Parathyroid adenoma (tissue), 2 donors: ENCODE measurements at regions not wholly inside any gene's neighbourhood (a gene's known extent, or its start where the extent isn't known, plus 50 kb on each side); places are given as distances from the start of the nearest gene placed in this dataset.

ENCODE experiments used
- H2AFZ ChIP-seq: fragments of 300-600 bp; sonication (generic); one replicate; pipeline ENCODE4 v1.7.0; 2017; ENCODE audit warnings: antibody characterized with exemption, mild to moderate bottlenecking
- H3K27ac ChIP-seq: fragments of 300-600 bp; sonication (generic); one replicate; pipeline ENCODE4 v1.7.0; 2017
- H3K27me3 ChIP-seq: fragments of 300-600 bp; sonication (generic); one replicate; pipeline ENCODE4 v1.7.0; 2017; ENCODE audit warnings: low read length; ENCODE audit not compliant: control insufficient read depth, insufficient read depth
- H3K36me3 ChIP-seq: fragments of 300-600 bp; sonication (generic); one replicate; pipeline ENCODE4 v1.7.0; 2017; ENCODE audit warnings: low read length; ENCODE audit not compliant: control insufficient read depth, insufficient read depth
- H3K4me1 ChIP-seq: fragments of 300-600 bp; sonication (generic); one replicate; pipeline ENCODE4 v1.7.0; 2017; ENCODE audit warnings: control low read depth
- H3K4me2 ChIP-seq: fragments of 300-600 bp; sonication (generic); one replicate; pipeline ENCODE4 v1.7.0; 2017; ENCODE audit warnings: low read length
- H3K4me3 ChIP-seq: fragments of 300-600 bp; sonication (generic); one replicate; pipeline ENCODE4 v1.7.0; 2017; ENCODE audit warnings: low read depth, low read length
- H3K79me2 ChIP-seq: fragments of 300-600 bp; sonication (generic); one replicate; pipeline ENCODE4 v1.7.0; 2017; ENCODE audit warnings: control low read depth
- H3K9ac ChIP-seq: fragments of 300-600 bp; sonication (generic); one replicate; pipeline ENCODE4 v1.7.0; 2017; ENCODE audit warnings: mild to moderate bottlenecking
- H3K9me3 ChIP-seq: fragments of 300-600 bp; sonication (generic); one replicate; pipeline ENCODE4 v1.7.0; 2017; ENCODE audit warnings: low read length; ENCODE audit not compliant: control insufficient read depth
- TF ChIP-seq, protein P1 (sequence below): fragments of 300-600 bp; sonication (generic); IDR thresholded peaks from one replicate; pipeline ENCODE4 v1.7.0; 2017; ENCODE audit warnings: antibody characterized with exemption, mild to moderate bottlenecking
- donor health status: primary hyperparathyroidism.

DNA sequence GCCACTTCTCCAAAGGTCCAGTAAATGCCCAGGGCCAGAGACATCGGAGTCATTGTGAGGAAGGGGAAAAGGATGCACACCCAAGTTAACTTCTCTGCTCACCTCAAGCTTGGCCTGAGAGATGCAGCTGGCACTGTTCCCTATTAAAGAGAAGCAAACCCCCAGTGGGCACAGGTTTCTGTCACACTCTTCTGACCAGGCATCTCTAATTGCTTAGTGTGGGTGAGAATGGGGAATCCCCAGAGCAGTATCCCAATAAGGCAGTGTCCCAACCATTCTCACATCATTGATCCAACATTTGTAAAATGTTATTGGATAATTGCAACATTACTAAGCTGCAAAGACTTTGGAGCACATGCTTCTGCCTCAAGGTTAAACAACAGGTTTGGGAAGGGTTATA is 232.3 kb downstream of the ADGRG6 start:
- no peaks in the 10 kb centered on the region for H3K27me3 ChIP-seq
- TF ChIP-seq, protein P1, sequence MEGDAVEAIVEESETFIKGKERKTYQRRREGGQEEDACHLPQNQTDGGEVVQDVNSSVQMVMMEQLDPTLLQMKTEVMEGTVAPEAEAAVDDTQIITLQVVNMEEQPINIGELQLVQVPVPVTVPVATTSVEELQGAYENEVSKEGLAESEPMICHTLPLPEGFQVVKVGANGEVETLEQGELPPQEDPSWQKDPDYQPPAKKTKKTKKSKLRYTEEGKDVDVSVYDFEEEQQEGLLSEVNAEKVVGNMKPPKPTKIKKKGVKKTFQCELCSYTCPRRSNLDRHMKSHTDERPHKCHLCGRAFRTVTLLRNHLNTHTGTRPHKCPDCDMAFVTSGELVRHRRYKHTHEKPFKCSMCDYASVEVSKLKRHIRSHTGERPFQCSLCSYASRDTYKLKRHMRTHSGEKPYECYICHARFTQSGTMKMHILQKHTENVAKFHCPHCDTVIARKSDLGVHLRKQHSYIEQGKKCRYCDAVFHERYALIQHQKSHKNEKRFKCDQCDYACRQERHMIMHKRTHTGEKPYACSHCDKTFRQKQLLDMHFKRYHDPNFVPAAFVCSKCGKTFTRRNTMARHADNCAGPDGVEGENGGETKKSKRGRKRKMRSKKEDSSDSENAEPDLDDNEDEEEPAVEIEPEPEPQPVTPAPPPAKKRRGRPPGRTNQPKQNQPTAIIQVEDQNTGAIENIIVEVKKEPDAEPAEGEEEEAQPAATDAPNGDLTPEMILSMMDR, result no peak
- H3K4me1 ChIP-seq, result no peaks in the 10 kb centered on the region
- H2AFZ ChIP-seq, result no peak overlapping the region
- H3K9me3 ChIP-seq, result no peaks in the 10 kb centered on the region
- H3K79me2 ChIP-seq, result no peaks in the 10 kb centered on the region
- H3K4me3 ChIP-seq, result no peak overlapping the region
- no peak overlapping the region for H3K27ac ChIP-seq
- no peaks in the 10 kb centered on the region for H3K36me3 ChIP-seq
- H3K4me2 ChIP-seq, result no peak overlapping the region
- H3K9ac ChIP-seq, result no peak overlapping the region

DNA sequence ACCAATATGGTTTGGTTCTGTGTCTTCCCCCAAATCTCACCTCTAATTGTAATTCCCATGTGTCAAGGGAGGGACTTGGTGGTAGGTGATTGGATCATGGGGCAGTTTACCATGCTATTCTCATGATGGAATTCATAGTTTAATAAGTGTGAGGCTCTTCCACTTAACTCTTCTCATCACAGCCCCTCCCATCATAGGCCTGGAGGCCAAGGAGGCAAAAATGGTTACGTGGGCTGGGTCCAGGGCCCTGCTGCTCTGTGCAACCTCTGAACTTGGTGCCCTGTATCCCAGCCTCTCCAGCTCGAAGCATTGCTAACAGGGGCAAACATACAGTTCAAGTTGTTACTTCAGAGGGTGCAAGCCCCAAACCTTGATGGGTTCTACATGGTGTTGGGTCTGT is 232.7 kb downstream of the ADGRG6 start:
- Histone ChIP-seq H3K27ac (no peak overlapping the region), H3K9me3 (no peaks in the 10 kb centered on the region), H3K27me3 (no peaks in the 10 kb centered on the region), H3K79me2 (no peaks in the 10 kb centered on the region), H3K4me2 (no peak overlapping the region), H3K4me1 (no peaks in the 10 kb centered on the region), H3K9ac (no peak overlapping the region), H2AFZ (no peak overlapping the region), H3K4me3 (no peak overlapping the region), H3K36me3 (no peaks in the 10 kb centered on the region)
- TF ChIP-seq, protein P1, result no peak

DNA sequence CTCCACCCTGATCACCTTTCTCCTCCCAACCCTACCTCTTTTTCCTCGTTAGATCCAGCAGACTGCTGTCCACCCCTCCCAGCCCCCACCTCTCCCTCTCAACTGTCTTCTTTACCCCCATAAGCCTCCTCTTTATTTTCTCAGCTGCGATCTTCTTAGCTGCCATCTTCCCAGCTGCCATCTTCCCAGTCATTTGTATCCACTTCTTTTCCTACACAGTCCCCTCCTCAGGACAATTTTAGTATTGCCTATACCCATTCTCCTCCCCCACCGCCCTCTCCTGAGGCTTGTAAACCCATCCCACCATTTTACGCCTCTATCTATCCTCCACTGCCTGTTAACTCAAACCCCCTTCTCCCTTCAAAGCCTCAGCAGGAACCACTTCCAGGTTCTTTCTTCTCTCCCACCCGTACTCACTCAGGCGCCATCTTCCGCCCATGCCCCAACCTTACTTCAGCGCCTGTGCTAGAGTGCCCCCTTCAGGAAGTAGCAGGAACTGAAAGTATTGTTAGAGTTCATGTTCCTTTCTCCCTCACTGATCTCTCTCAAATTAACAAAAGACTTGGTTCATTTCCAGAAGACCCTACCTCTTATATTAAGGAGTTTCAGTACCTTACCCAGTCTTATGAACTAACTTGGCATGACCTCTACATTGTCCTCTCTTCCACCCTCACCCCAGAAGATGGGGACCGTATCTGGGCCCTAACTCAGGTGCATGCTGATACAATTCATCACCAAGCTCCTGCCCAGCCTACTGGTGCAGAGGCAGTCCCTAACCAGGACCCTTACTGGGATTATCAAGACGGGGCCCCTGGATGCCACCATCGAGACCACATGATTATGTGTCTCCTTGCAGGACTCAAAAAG is 236.0 kb downstream of the ADGRG6 start:
- H3K4me3 ChIP-seq, result no peak overlapping the region
- no peak overlapping the region for H3K27ac ChIP-seq
- H3K4me2 ChIP-seq, result no peak overlapping the region
- H3K79me2 ChIP-seq, result no peaks in the 10 kb centered on the region
- no peak overlapping the region for H2AFZ ChIP-seq
- H3K4me1 ChIP-seq, result no peaks in the 10 kb centered on the region
- H3K9ac ChIP-seq, result no peak overlapping the region
- no peaks in the 10 kb centered on the region for H3K36me3 ChIP-seq
- H3K27me3 ChIP-seq, result no peaks in the 10 kb centered on the region
- TF ChIP-seq, protein P1, result no peak
- H3K9me3 ChIP-seq, result no peaks in the 10 kb centered on the region

DNA sequence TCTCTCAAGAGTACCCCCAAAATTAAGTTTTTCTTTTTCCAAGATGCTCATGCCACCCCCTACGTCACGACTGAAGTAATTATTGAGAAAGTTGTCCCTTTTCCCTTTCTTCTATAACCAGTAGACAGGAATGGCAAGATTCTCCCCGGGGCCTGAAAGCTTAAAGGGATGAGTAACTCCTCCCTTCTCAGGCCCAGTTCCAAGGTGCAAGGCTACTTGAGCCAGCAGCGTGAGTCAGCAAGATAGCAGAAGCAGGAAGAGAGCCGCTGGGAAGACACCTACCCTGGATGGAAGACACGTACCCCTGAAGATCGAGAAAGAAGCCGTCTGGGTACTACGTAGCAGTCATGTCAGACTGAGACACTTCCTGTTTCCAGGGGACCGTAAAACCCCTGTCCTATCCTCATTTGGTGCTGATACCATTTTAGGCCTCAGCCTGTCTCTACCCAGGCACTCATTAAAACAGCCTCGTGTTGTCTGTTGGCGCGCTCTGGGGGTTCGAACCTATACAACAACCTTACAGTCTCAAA is 241.0 kb downstream of the ADGRG6 start:
- H3K79me2 ChIP-seq, result no peaks in the 10 kb centered on the region
- no peaks in the 10 kb centered on the region for H3K36me3 ChIP-seq
- H2AFZ ChIP-seq, result no peak overlapping the region
- TF ChIP-seq, protein P1, result no peak
- H3K9ac ChIP-seq, result no peak overlapping the region
- no peak overlapping the region for H3K4me3 ChIP-seq
- H3K9me3 ChIP-seq, result no peaks in the 10 kb centered on the region
- H3K4me2 ChIP-seq, result no peak overlapping the region
- no peaks in the 10 kb centered on the region for H3K27me3 ChIP-seq
- no peaks in the 10 kb centered on the region for H3K4me1 ChIP-seq
- H3K27ac ChIP-seq, result no peak overlapping the region
